ENCODE measurements at regions not wholly inside any gene's neighbourhood (a gene's known extent, or its start where the extent isn't known, plus 50 kb on each side); places are given as distances from the start of the nearest gene placed in this dataset.

- Histone ChIP-seq H4K20me1 (ENCODE audit: control insufficient read depth, insufficient read depth, low read length, poor library complexity, severe bottlenecking) (no peaks in the 10 kb centered on the region), H3K9ac (ENCODE audit: low read length) (no peak overlapping the region), H3K79me2 (ENCODE audit: control insufficient read depth, insufficient read depth, low read length) (no peaks in the 10 kb centered on the region), H3K4me1 (ENCODE audit: control insufficient read depth in 2 of 2, insufficient read depth in 2 of 2, low read length in 2 of 2) (no peaks in the 10 kb centered on the region), H3K9me3 (ENCODE audit: control extremely low read depth in 1 of 3, control insufficient read depth in 2 of 3, insufficient read depth in 1 of 3, low read length in 2 of 3) (peaks cover 0 to 2% (median 0%) of the 10 kb centered on the region in 3 donors), H3K27me3 (replicated peaks in 1 of 4; ENCODE audit: control extremely low read depth in 1 of 4, control insufficient read depth in 3 of 4, insufficient read depth in 4 of 4, low read length in 3 of 4) (no peaks in the 10 kb centered on the region), H3K4me2 (replicated peaks; ENCODE audit: low read depth, low read length, poor library complexity, severe bottlenecking) (no peak overlapping the region), H2AFZ (ENCODE audit: insufficient read depth, low read depth, low read length, poor library complexity, severe bottlenecking) (no peak overlapping the region), H3K36me3 (replicated peaks in 1 of 2; ENCODE audit: control extremely low read depth in 1 of 2, control insufficient read depth in 1 of 2, extremely low read depth in 1 of 2, insufficient read depth in 2 of 2, low read length in 1 of 2) (no peaks in the 10 kb centered on the region), H3K4me3 (ENCODE audit: control extremely low read depth in 1 of 5, extremely low read depth in 1 of 5, insufficient read depth in 1 of 5, low read depth in 2 of 5, low read length in 4 of 5) (no peak overlapping the region), H3K27ac (ENCODE audit: low read length in 2 of 2) (no peak overlapping the region)
- Mint-ChIP-seq H3K4me1 (no peaks in the 10 kb centered on the region), H3K4me3 (no peak overlapping the region), H3K9me3 (ENCODE audit: insufficient read depth) (no peaks in the 10 kb centered on the region), H3K27ac (no peak overlapping the region), H3K27me3 (peaks cover 6% of the 10 kb centered on the region)
- DNase-seq: no peak
- ChIA-PET POLR2A (no interaction called here), CTCF (no interaction called here)
- 94% methylated on average over 5 of the region's 5 CpGs for WGBS (ENCODE audit: insufficient coverage)
- ATAC-seq (ENCODE audit: low read depth): no peak
- no peak for TF ChIP-seq EZH2 (IDR thresholded peaks at IDR 0.05; ENCODE audit: borderline replicate concordance, insufficient read depth, low read depth, low read length, poor library complexity, severe bottlenecking)
- no peak for TF ChIP-seq CTCF (IDR thresholded peaks at IDR 0.05)
- intact Hi-C loops (cut with micrococcal nuclease): loop anchor here (5.0 kb wide), 1 partner anchor 180 kb away; no protein-coding TSS in a partner anchor
Observed at GRCh38 chr20:12927489-12927888, 81.3 kb upstream of the SPTLC3 start.

DNA sequence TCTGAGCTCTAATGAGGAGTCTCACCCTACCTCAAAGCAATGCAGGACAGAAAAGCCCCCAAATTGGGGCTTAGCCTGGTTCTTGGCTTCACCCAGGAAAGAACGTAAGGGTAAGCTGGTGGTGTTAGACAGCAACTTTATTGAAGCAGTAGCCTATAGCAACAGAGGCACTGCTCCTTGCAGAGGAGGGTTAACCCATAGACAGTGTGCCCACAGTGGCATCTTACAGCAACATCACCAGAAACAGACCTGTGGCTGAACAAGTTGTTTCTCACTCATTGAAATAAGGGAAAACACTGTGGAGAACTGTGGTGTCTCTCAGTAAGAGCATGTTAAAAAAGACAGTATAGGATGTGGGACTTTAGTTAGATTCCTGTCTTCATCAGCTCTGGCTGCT, 80.4 kb upstream of the SPTLC3 start:
- intact Hi-C loops (cut with micrococcal nuclease): loop anchor here (5.0 kb wide), 1 partner anchor 179 kb away; no protein-coding TSS in a partner anchor

More for the DNA sequence above, 80.4 kb upstream of the SPTLC3 start:
- Histone ChIP-seq H2AFZ (ENCODE audit: insufficient read depth, low read depth, low read length, poor library complexity, severe bottlenecking) (no peak overlapping the region), H3K79me2 (ENCODE audit: control insufficient read depth, insufficient read depth, low read length) (no peaks in the 10 kb centered on the region), H4K20me1 (ENCODE audit: control insufficient read depth, insufficient read depth, low read length, poor library complexity, severe bottlenecking) (no peaks in the 10 kb centered on the region), H3K36me3 (replicated peaks in 1 of 2; ENCODE audit: control extremely low read depth in 1 of 2, control insufficient read depth in 1 of 2, extremely low read depth in 1 of 2, insufficient read depth in 2 of 2, low read length in 1 of 2) (no peaks in the 10 kb centered on the region), H3K9me3 (ENCODE audit: control extremely low read depth in 1 of 3, control insufficient read depth in 2 of 3, insufficient read depth in 1 of 3, low read length in 2 of 3) (no peaks in the 10 kb centered on the region), H3K4me3 (ENCODE audit: control extremely low read depth in 1 of 5, extremely low read depth in 1 of 5, insufficient read depth in 1 of 5, low read depth in 2 of 5, low read length in 4 of 5) (no peak overlapping the region), H3K4me1 (ENCODE audit: control insufficient read depth in 2 of 2, insufficient read depth in 2 of 2, low read length in 2 of 2) (no peaks in the 10 kb centered on the region), H3K27me3 (replicated peaks in 1 of 4; ENCODE audit: control extremely low read depth in 1 of 4, control insufficient read depth in 3 of 4, insufficient read depth in 4 of 4, low read length in 3 of 4) (no peaks in the 10 kb centered on the region), H3K9ac (ENCODE audit: low read length) (no peak overlapping the region), H3K27ac (ENCODE audit: low read length in 2 of 2) (no peak overlapping the region), H3K4me2 (replicated peaks; ENCODE audit: low read depth, low read length, poor library complexity, severe bottlenecking) (no peak overlapping the region)
- ChIA-PET POLR2A (no interaction called here), CTCF (no interaction called here)
- no peak overlapping the region for H3K4me3 Mint-ChIP-seq
- no peaks in the 10 kb centered on the region for H3K9me3 Mint-ChIP-seq (ENCODE audit: insufficient read depth)
- no peak for DNase-seq
- H3K27me3 Mint-ChIP-seq: peaks cover 6% of the 10 kb centered on the region
- no peak for ATAC-seq (ENCODE audit: low read depth)
- no CpG with 5 or more reads among the region's 1 CpG for WGBS (ENCODE audit: insufficient coverage)
- H3K27ac Mint-ChIP-seq: no peak overlapping the region
- H3K4me1 Mint-ChIP-seq: no peaks in the 10 kb centered on the region
- TF ChIP-seq EZH2 (IDR thresholded peaks at IDR 0.05; ENCODE audit: borderline replicate concordance, insufficient read depth, low read depth, low read length, poor library complexity, severe bottlenecking) (no peak), CTCF (IDR thresholded peaks at IDR 0.05) (no peak)

Data from B cell (primary cell).